ENCODE measurements at regions not wholly inside any gene's neighbourhood (a gene's known extent, or its start where the extent isn't known, plus 50 kb on each side); places are given as distances from the start of the nearest gene placed in this dataset.

DNA sequence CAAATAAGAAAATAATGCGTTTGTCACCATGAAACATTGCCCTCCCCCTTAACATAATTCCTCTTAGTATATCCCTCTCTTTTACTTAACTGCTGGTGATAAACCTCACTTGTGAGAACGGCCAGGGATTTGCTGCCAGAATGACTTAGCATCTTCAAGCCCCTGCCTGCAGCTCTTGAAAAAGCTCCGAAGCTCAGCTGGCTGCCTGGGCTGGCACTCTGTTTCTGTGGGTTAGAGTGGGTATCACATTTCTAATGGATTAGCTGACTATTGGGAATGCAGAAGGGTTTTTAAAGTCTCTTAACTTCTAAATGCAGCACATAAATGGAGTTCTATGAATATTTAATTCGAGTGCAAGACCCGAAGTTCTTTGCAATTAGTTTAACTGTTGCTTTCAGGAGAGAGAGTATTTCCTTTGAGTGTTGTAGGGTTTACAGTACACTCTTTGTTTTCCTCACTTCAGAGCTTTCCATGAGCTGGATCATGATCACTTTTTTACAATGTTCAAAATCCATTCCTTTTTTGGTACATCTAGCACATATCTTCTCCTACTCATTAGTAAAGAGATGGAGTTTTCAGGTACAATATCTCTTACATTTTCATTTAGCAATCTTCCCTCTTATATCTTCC, 124.7 kb upstream of the RBMS3 start:
- no peaks in the 10 kb centered on the region for H3K27me3 ChIP-seq (replicated peaks in 1 of 2; ENCODE audit: control insufficient read depth in 2 of 2, insufficient read depth in 2 of 2, low read length in 1 of 2)
- no peak for FAIRE-seq
- ChIA-PET RAD21 (ENCODE audit: unreplicated experiment) (no interaction called here), POLR2A (no interaction called here), SMC1A (ENCODE audit: uncharacterized antibody, unreplicated experiment) (no interaction called here), CTCF (interaction anchor here (2.4 kb wide), 1 partner anchor 11 kb away, joined by 6 read pairs; no protein-coding TSS in a partner anchor)
- H3K36me3 ChIP-seq (ENCODE audit: control insufficient read depth in 2 of 2, insufficient read depth in 2 of 2, low read length in 1 of 2): no peaks in the 10 kb centered on the region
- H4K20me1 ChIP-seq (ENCODE audit: control insufficient read depth, insufficient read depth): no peaks in the 10 kb centered on the region
- no peak overlapping the region for H3K27ac ChIP-seq (ENCODE audit: control insufficient read depth, insufficient read depth)
- 13% methylated on average over 5 of the region's 5 CpGs for WGBS (ENCODE audit: insufficient coverage, insufficient replicate concordance, low lambda C conversion rate, missing lambda C conversion rate)
- no peaks in the 10 kb centered on the region for H3K4me1 ChIP-seq (ENCODE audit: control insufficient read depth, insufficient read depth, low read length)
- BruUV-seq (replicated peaks): no TSS peak
- DNase-seq (ENCODE audit: low read depth, low spot score): no peak
- ATAC-seq: no peak
- no peak overlapping the region for H3K9ac ChIP-seq (ENCODE audit: control insufficient read depth, insufficient read depth, low read length)
- no peak overlapping the region for H3K4me3 ChIP-seq
- no peak overlapping the region for H3K4me2 ChIP-seq (ENCODE audit: control insufficient read depth, insufficient read depth)
- in situ Hi-C loops (cut with MboI): no loop called here
- H3K9me3 ChIP-seq (replicated peaks; ENCODE audit: control insufficient read depth, insufficient read depth, low read length): no peaks in the 10 kb centered on the region
- intact Hi-C loops (cut with micrococcal nuclease; ENCODE audit: unreplicated experiment): no loop called here
- H2AFZ ChIP-seq (ENCODE audit: control insufficient read depth, low read depth, low read length): no peak overlapping the region
- TF ChIP-seq EP300 (IDR thresholded peaks at IDR 0.05; ENCODE audit: borderline replicate concordance in 1 of 2, control insufficient read depth in 1 of 2, low read depth in 2 of 2, low read length in 2 of 2): no peak
- TF ChIP-seq SPI1 (IDR thresholded peaks at IDR 0.05; ENCODE audit: borderline replicate concordance, insufficient read depth, low read depth, low read length): no peak
- no peak for TF ChIP-seq TCF12 (IDR thresholded peaks at IDR 0.05; ENCODE audit: low read depth, low read length)
- TF ChIP-seq NR2C2 (IDR thresholded peaks at IDR 0.05; ENCODE audit: borderline replicate concordance, control insufficient read depth, insufficient read length, low read depth): no peak
- TF ChIP-seq E4F1 (IDR thresholded peaks at IDR 0.05; ENCODE audit: borderline replicate concordance, partially characterized antibody): no peak
- no peak for TF ChIP-seq WRNIP1 (IDR thresholded peaks at IDR 0.05; ENCODE audit: borderline replicate concordance, low read depth, low read length)
- TF ChIP-seq ZNF24 (IDR thresholded peaks at IDR 0.05): no peak
- TF ChIP-seq FOS (IDR thresholded peaks at IDR 0.05; ENCODE audit: borderline replicate concordance, extremely low read depth, insufficient read length): no peak
- TF ChIP-seq HSF1 (IDR thresholded peaks at IDR 0.05; ENCODE audit: low read depth, low read length): no peak
- TF ChIP-seq, protein P1, sequence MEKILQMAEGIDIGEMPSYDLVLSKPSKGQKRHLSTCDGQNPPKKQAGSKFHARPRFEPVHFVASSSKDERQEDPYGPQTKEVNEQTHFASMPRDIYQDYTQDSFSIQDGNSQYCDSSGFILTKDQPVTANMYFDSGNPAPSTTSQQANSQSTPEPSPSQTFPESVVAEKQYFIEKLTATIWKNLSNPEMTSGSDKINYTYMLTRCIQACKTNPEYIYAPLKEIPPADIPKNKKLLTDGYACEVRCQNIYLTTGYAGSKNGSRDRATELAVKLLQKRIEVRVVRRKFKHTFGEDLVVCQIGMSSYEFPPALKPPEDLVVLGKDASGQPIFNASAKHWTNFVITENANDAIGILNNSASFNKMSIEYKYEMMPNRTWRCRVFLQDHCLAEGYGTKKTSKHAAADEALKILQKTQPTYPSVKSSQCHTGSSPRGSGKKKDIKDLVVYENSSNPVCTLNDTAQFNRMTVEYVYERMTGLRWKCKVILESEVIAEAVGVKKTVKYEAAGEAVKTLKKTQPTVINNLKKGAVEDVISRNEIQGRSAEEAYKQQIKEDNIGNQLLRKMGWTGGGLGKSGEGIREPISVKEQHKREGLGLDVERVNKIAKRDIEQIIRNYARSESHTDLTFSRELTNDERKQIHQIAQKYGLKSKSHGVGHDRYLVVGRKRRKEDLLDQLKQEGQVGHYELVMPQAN (conservative IDR thresholded peaks at IDR 0.05): no peak
- TF ChIP-seq NR2F1 (conservative IDR thresholded peaks at IDR 0.05): no peak
- TF ChIP-seq RELA (IDR thresholded peaks at IDR 0.05; ENCODE audit: borderline replicate concordance, partially characterized antibody): no peak
- TF ChIP-seq E2F8 (IDR thresholded peaks at IDR 0.05; ENCODE audit: low read depth, partially characterized antibody): no peak
- no peak for TF ChIP-seq MTA3 (IDR thresholded peaks at IDR 0.05; ENCODE audit: borderline replicate concordance, low read length)
- H3K79me2 ChIP-seq (ENCODE audit: control insufficient read depth, insufficient read depth, low read length): no peaks in the 10 kb centered on the region

Data from GM12878 (cell line).